Right ventricle myocardium inferior (tissue), 1 donor: ENCODE measurements at regions not wholly inside any gene's neighbourhood (a gene's known extent, or its start where the extent isn't known, plus 50 kb on each side); places are given as distances from the start of the nearest gene placed in this dataset.
"Not testable (repeated sequence)": the region's sequence is repeated elsewhere in the genome, so short reads cannot be mapped to it uniquely, and the experiment has no call there.

Source experiments
- ATAC-seq: fragments of 200-7000 bp; cut with Tn5 transposase; one replicate; pipeline ENCODE4 v1.9.1; 2020; ENCODE audit warnings: mild to moderate bottlenecking, moderate library complexity
- DNase-seq: peaks from one replicate; pipeline ENCODE4 v3.0.0; 2021; ENCODE audit errors: missing footprints
- intact Hi-C: fragments of 100-400 bp; cut with DNase I; formaldehyde crosslinking; loops from one replicate; pipeline ENCODE4 v1.11.0; 2022
- donor health status: DM: no; HTN: yes; CAD: no; lungs with severe emphysema.

GRCh38 chr14:87607056-87607455 is 385.9 kb downstream of the GALC start:
- ATAC-seq, intact Hi-C loops, DNase-seq: not testable (repeated sequence)

GRCh38 chr14:87601036-87601435 is 391.9 kb downstream of the GALC start:
- intact Hi-C loops: no loop called here
- DNase-seq: no peak
- ATAC-seq: no peak

- intact Hi-C loops: no loop called here
- no peak for ATAC-seq
Measured at GRCh38 chr14:87600240-87600639, 392.7 kb downstream of the GALC start.

GRCh38 chr14:87581298-87581697 is 411.7 kb downstream of the GALC start:
- no peak for DNase-seq
- intact Hi-C loops: no loop called here
- ATAC-seq: no peak

More at GRCh38 chr14:87600240-87600639, 392.7 kb downstream of the GALC start:
- DNase-seq: no peak

GRCh38 chr14:87579036-87579435 is 413.9 kb downstream of the GALC start:
- DNase-seq (no peak), ATAC-seq (no peak)
- intact Hi-C loops: no loop called here

GRCh38 chr14:87575378-87575777 is 417.6 kb downstream of the GALC start:
- intact Hi-C loops: no loop called here
- no peak for ATAC-seq
- no peak for DNase-seq

GRCh38 chr14:87573591-87573990 is 419.4 kb downstream of the GALC start:
- no peak for ATAC-seq
- intact Hi-C loops: no loop called here
- DNase-seq: no peak

GRCh38 chr14:87567618-87568295 is 425.2 kb downstream of the GALC start:
- ATAC-seq (no peak), DNase-seq (no peak)

GRCh38 chr14:87566991-87567390 is 426.0 kb downstream of the GALC start:
- intact Hi-C loops: no loop called here
- no peak for ATAC-seq
- no peak for DNase-seq

More at GRCh38 chr14:87567618-87568295, 425.2 kb downstream of the GALC start:
- intact Hi-C loops: no loop called here

GRCh38 chr14:87547536-87547935 is 445.4 kb downstream of the GALC start:
- DNase-seq (no peak), ATAC-seq (no peak)
- intact Hi-C loops: no loop called here

GRCh38 chr14:87542288-87542687 is 450.7 kb downstream of the GALC start:
- intact Hi-C loops: no loop called here
- DNase-seq: no peak
- no peak for ATAC-seq

- no peak for DNase-seq
- intact Hi-C loops: no loop called here
- ATAC-seq: no peak
Measured at GRCh38 chr14:87540339-87540738, 452.6 kb downstream of the GALC start.

GRCh38 chr14:87529081-87529480 is 463.9 kb downstream of the GALC start:
- intact Hi-C loops: no loop called here
- DNase-seq (no peak), ATAC-seq (no peak)

GRCh38 chr14:87526731-87527130 is 466.3 kb downstream of the GALC start:
- intact Hi-C loops: no loop called here
- DNase-seq (no peak), ATAC-seq (no peak)

- ATAC-seq: no peak
- intact Hi-C loops: no loop called here
- no peak for DNase-seq
Measured at GRCh38 chr14:87524011-87524410, 469.0 kb downstream of the GALC start.

- no peak for ATAC-seq
- intact Hi-C loops: no loop called here
- no peak for DNase-seq
Measured at GRCh38 chr14:87522575-87522974, 470.4 kb downstream of the GALC start.

- intact Hi-C loops: no loop called here
- DNase-seq (no peak), ATAC-seq (no peak)
Measured at GRCh38 chr14:87508333-87508732, 484.6 kb downstream of the GALC start.

GRCh38 chr14:87503711-87504110 is 489.3 kb downstream of the GALC start:
- ATAC-seq (no peak), DNase-seq (no peak)
- intact Hi-C loops: no loop called here

- ATAC-seq: no peak
- DNase-seq: no peak
- intact Hi-C loops: no loop called here
Measured at GRCh38 chr14:87497301-87497700, 495.7 kb downstream of the GALC start.

- no peak for ATAC-seq
- intact Hi-C loops: no loop called here
- DNase-seq: no peak
Measured at GRCh38 chr14:87494010-87494409, 499.0 kb downstream of the GALC start.

- DNase-seq (no peak), ATAC-seq (no peak)
- intact Hi-C loops: no loop called here
Measured at GRCh38 chr14:87492561-87492960, 500.4 kb downstream of the GALC start.
